CD4-positive, alpha-beta T cell treated with Interferon gamma for 1 hour (primary cell): ENCODE measurements at regions not wholly inside any gene's neighbourhood (a gene's known extent, or its start where the extent isn't known, plus 50 kb on each side); places are given as distances from the start of the nearest gene placed in this dataset.
"Not testable (repeated sequence)": the region's sequence is repeated elsewhere in the genome, so short reads cannot be mapped to it uniquely, and the experiment has no call there.

Source experiments
- DNase-seq: peaks from one replicate; pipeline ENCODE4 v3.0.0-alpha.2; 2020

GRCh38 chr3:107939691-107940442 lies 151.0 kb downstream of the CD47 start:
- no peak for DNase-seq

GRCh38 chr3:107938143-107938542 lies 152.7 kb downstream of the CD47 start:
- no peak for DNase-seq

- no peak for DNase-seq
Observed at GRCh38 chr3:107934808-107935207, 156.0 kb downstream of the CD47 start.

DNA sequence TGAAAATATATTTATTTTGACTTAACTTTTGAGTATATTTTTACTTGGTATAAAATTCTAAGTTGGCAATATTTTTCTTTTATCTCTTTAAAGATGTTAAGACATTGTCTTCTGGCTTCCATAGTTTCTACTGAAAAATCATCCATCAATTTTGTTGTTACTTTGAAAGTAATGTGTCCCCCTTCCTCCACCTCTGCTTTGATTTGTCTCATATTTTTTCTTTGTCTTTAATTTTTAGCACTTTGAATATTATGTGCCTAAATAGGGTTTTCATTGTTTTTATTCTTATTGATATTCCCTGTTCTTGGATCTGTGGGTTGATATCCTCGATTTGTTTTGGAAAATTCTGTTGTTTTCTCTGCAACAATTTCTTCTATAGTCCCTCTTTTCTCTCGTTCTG lies 157.4 kb downstream of the CD47 start:
- DNase-seq = no peak

DNA sequence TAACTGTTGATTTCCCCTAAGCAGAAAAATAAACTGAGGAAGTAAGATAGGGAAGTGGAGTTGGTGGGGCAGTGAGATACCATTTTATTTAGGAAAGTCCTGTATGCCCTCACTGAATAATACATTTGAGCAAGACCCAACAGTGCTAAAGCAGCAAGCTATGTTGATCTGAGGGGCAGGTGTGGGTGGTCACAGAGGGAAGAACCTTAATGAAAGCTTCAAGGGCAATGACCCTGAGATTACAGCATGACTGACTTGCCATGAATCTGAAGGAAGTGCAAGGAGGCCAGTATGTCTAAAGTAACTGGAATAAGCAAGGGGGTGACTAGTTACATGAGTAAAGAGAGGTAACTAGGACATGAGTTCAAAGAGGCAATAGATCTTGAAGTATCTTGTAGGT lies 159.5 kb downstream of the CD47 start:
- no peak for DNase-seq

DNA sequence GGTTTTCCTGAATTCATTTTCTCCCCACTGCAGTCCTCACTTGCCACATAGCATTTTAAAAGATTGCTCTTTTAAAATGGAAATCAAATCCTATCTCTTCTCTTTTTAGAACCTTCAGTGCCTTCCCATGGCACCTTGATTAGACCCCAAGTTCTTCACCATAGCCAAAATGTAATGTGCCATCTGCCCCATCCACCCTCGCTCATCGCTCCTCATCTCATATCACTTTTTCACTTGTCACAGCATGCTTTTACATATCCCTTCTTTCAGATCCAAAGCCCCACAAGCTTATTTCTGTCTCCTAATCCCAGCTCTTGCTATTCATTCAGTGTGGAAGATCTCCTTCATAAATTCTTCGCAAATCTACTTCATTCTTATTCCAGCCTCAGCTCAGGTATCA lies 161.7 kb downstream of the CD47 start:
- DNase-seq = no peak

DNA sequence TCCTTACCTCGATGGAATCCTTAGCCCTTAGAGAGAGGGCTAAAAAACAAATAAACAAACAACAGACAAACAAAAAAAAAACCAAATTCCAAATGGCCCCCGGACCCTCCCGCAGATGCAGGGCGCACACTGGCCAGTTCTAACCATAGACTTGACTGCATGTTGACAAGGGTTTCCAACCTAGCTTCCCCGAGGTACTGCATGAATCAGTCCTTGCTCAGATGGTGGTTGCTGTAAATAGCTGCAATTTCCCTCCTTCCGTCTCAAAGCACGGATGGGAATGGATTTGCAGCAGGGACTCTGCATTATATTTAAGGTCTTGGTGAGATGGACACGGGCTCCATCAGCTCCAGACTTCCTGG lies 162.8 kb downstream of the CD47 start:
- DNase-seq = no peak

GRCh38 chr3:107927361-107928083 lies 163.3 kb downstream of the CD47 start:
- DNase-seq = peak; percentile 48

DNA sequence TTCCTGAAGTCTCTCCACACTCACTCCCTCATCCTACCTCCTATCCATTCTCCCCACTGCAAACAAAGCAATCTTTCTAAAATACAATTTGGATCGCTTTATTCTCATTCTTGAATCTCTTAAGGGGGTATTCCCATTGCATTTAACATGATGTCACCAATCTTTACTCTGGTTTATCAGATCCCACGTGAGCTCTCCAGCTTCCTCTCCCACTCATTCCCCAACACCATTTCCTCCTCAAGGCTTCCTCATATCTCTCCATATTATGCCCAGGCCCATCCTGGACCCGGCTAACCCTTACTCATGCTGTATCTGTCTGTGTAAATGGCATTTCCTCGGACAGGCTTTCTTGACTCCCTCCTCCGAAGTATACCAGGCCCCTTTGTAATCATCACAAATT lies 165.0 kb downstream of the CD47 start:
- DNase-seq = no peak

DNA sequence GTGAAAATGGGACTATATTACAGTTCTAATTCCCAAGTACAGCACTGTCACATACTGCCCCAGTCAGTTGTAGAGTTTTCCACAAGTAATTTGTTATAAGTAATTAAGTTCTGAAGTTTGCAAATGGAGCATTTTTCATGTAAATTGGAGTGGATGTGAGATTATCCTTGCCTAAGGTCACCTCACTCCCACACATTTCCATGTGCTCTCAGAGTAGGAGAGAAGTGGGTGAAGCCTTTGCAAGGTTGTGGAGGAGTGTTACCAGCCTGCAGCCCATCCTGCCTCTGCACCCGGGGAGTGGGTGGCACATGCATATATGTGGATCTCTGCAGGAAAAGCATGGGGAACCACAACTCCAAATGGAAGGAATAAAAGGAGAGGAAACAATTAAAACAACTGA lies 169.8 kb downstream of the CD47 start:
- DNase-seq = no peak

DNA sequence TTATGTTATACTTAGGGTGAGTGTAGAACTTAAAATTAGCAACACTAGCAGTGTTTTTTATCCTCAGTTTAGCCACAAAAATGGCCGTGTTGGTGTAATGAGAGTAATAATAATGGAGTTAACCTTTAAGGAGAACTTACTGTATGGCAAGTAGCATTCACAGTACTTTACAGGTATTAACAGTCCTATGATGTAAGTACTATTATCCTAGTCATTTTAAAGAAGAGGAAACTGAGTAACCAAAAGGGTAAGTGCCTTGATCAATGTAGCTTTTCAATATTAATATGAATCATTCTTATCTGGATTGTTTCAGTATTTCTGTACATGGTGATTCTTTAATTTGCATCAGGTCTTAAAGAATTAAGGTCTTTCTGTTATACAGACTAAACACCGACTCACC lies 170.3 kb downstream of the CD47 start:
- no peak for DNase-seq

- no peak for DNase-seq
Observed at GRCh38 chr3:107919239-107919638, 171.6 kb downstream of the CD47 start.

- no peak for DNase-seq
Observed at GRCh38 chr3:107916171-107916570, 174.7 kb downstream of the CD47 start.

DNA sequence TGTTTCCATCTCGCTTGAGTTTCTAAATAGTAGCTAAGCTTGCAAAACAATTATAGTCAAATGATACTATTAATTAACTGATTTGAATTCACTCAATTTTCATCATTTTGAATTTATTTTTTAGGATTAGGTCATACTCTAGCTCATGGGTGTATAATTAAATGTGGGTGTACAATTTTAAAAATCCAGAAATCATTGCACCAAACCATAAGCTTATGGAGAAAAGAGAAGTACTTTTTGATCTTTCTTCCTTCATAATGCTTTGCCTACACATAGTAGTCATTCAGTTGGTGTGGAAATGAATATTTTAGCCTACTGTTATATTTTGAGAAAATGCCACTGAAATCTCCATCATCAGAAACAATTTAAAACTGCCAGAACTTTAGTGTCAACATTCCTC lies 175.1 kb downstream of the CD47 start:
- DNase-seq = no peak

- no peak for DNase-seq
Observed at GRCh38 chr3:107913701-107914100, 177.1 kb downstream of the CD47 start.

DNA sequence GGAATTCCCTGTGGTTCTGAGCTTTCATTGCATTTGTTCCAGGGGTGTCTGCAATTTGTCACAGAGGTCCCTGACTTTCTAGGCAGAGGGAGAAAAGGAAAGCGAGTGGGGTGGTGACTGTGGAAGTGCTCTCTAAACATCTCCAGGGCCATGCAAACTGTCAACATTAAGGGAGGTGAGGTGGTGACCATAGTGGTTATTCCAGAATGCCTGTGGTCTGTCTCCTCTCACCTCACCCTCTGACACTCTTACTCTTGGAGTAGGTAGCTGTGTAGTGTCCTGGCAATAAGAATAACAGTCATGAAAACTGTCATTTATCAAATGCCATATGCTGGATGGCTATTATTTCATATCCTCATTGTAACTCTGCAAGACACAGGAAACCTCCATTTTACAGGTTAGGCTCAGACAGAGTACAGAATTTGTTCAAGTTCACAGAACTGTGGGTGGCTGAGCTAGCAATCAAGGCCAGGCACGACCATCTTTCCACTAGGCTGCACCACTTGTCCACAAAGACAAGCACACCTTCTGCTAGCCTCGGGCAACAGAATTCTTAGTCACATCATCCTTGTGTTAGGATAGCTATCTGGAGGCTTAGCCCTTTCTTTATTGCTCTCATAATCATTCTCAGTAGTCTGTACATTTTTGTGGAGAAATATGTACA lies 179.4 kb downstream of the CD47 start:
- DNase-seq = no peak

DNA sequence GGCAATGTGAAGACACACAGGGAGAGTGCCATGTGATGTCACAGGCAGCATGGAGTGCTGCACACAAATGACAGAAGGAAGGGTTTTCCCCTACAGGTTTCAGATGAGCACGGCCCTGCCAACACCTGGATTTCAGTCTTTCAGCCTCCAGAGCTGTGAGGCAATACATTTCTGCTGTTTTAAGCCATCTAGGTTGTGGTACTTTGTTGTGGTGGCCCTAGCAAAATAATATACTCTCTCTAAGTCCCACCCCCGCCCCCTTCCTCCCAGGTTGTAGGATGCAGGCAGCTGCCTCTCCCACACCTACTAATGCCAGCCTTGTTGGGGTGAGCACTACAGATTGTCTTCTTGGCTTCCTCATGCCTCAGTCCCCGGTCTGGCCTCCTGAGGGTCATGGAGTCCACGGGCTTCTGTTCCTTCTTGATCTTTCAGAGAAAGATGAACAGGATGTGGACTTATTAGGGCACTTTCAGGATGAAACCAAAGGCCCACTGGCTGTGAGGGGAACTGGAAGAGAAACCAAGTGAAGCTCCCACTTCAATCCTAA lies 180.0 kb downstream of the CD47 start:
- DNase-seq = no peak

- not testable (repeated sequence) for DNase-seq
Observed at GRCh38 chr3:107909583-107909982, 181.2 kb downstream of the CD47 start.

- no peak for DNase-seq
Observed at GRCh38 chr3:107907996-107908395, 182.8 kb downstream of the CD47 start.

DNA sequence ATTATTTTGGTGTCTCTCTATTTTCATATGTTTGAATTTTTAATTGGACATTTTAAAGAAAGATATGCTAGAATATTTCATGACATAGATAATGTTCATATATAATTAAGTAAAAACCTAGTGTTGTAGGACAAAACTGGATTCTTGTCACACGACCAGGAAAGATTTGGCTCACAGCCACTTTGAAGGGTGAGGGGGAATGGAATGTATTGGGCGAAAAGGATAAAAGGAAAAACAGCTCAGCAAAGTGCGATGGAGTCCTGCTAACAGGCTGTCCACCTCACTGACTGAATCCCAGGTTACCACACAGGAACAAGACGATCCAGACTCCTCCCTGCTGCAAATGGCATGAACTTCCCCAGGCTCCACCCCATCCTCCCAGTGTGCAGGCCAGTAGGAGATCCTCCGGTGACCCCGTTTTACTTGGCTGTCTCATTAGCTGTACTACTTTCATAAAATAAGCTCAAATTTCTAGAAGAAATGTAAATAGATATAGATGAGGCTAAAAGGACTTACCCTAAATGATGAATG lies 186.2 kb downstream of the CD47 start:
- no peak for DNase-seq

GRCh38 chr3:107899990-107900651 lies 190.7 kb downstream of the CD47 start:
- DNase-seq = no peak

GRCh38 chr3:107897471-107898061 lies 193.3 kb downstream of the CD47 start:
- no peak for DNase-seq

DNA sequence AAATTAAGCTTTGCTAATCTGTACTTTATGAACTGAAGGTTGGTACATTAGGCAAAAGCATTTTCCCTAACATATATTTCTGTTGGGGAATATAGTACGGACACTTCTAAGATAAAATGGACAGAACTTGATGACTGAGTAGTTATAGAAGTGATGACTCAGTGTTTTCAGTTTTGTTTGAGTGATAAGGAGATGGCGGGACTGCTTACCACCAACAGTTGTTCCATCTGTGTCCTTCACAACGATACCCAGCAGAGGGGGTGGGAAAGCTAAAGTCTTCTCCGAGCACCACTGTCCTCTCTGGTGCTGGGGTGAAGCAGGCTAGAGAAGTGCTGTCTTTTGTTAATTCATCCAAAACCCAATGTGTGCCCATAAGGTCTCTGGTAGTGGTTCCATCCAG lies 195.8 kb downstream of the CD47 start:
- no peak for DNase-seq
